ENCODE measurements at regions not wholly inside any gene's neighbourhood (a gene's known extent, or its start where the extent isn't known, plus 50 kb on each side); places are given as distances from the start of the nearest gene placed in this dataset.
"Not testable (repeated sequence)": the region's sequence is repeated elsewhere in the genome, so short reads cannot be mapped to it uniquely, and the experiment has no call there.

DNA sequence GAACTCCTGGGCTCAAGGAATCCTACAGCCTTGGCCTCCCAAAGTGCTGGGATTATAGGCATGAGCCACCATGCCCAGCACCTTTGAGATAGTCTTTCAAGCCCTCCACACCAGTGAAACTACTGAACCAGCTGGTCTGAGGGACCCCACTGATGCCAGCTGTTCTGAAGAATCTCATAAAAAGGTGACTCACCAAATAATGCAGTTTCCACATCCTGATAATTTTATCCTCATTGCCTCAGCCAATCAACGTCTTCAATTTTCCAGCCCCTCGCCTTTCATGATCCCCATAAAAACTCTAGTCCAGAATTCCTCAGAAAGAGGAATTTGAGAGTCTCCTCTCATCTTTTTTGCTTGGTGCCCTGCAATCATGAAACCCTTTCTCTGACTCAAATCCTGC lies 1691.6 kb upstream of the LRRTM3 start:
- Mint-ChIP-seq H3K27me3 (ENCODE audit: unreplicated experiment) (no peaks in the 10 kb centered on the region), H3K9me3 (ENCODE audit: low read depth, unreplicated experiment) (no peaks in the 10 kb centered on the region), H3K4me1 (ENCODE audit: low read depth, unreplicated experiment) (no peaks in the 10 kb centered on the region), H3K4me3 (ENCODE audit: low read depth, unreplicated experiment) (no peak overlapping the region), H3K36me3 (ENCODE audit: insufficient read depth, unreplicated experiment) (no peaks in the 10 kb centered on the region), H3K27ac (ENCODE audit: unreplicated experiment) (no peak overlapping the region)
- TF ChIP-seq CTCF (IDR thresholded peaks at IDR 0.05; ENCODE audit: unreplicated experiment): no peak
- intact Hi-C loops (cut with micrococcal nuclease; ENCODE audit: unreplicated experiment): no loop called here
- BruUV-seq (replicated peaks): no TSS peak
- no peak for DNase-seq
- CTCF ChIA-PET: no interaction called here

GRCh38 chr10:65235266-65235665 lies 1690.6 kb upstream of the LRRTM3 start:
- intact Hi-C loops (cut with micrococcal nuclease; ENCODE audit: unreplicated experiment): no loop called here
- H3K4me3 Mint-ChIP-seq (ENCODE audit: low read depth, unreplicated experiment): no peak overlapping the region

GRCh38 chr10:65235846-65236245 lies 1690.0 kb upstream of the LRRTM3 start:
- DNase-seq: no peak
- Mint-ChIP-seq H3K9me3 (ENCODE audit: low read depth, unreplicated experiment) (no peaks in the 10 kb centered on the region), H3K27ac (ENCODE audit: unreplicated experiment) (no peak overlapping the region), H3K4me1 (ENCODE audit: low read depth, unreplicated experiment) (no peaks in the 10 kb centered on the region), H3K36me3 (ENCODE audit: insufficient read depth, unreplicated experiment) (no peaks in the 10 kb centered on the region), H3K27me3 (ENCODE audit: unreplicated experiment) (no peaks in the 10 kb centered on the region), H3K4me3 (ENCODE audit: low read depth, unreplicated experiment) (no peak overlapping the region)
- CTCF ChIA-PET: interaction anchor here (0.6 kb wide), 1 partner anchor 895 kb away, joined by 4 read pairs; no protein-coding TSS in a partner anchor
- no TSS peak for BruUV-seq (replicated peaks)
- TF ChIP-seq CTCF (IDR thresholded peaks at IDR 0.05; ENCODE audit: unreplicated experiment): no peak
- intact Hi-C loops (cut with micrococcal nuclease; ENCODE audit: unreplicated experiment): no loop called here

More at GRCh38 chr10:65235266-65235665, 1690.6 kb upstream of the LRRTM3 start:
- no peak for TF ChIP-seq CTCF (IDR thresholded peaks at IDR 0.05; ENCODE audit: unreplicated experiment)
- no peaks in the 10 kb centered on the region for H3K9me3 Mint-ChIP-seq (ENCODE audit: low read depth, unreplicated experiment)
- no peaks in the 10 kb centered on the region for H3K27me3 Mint-ChIP-seq (ENCODE audit: unreplicated experiment)
- no peak overlapping the region for H3K27ac Mint-ChIP-seq (ENCODE audit: unreplicated experiment)
- H3K36me3 Mint-ChIP-seq (ENCODE audit: insufficient read depth, unreplicated experiment): no peaks in the 10 kb centered on the region
- DNase-seq: no peak
- H3K4me1 Mint-ChIP-seq (ENCODE audit: low read depth, unreplicated experiment): no peaks in the 10 kb centered on the region
- no TSS peak for BruUV-seq (replicated peaks)
- CTCF ChIA-PET: no interaction called here

DNA sequence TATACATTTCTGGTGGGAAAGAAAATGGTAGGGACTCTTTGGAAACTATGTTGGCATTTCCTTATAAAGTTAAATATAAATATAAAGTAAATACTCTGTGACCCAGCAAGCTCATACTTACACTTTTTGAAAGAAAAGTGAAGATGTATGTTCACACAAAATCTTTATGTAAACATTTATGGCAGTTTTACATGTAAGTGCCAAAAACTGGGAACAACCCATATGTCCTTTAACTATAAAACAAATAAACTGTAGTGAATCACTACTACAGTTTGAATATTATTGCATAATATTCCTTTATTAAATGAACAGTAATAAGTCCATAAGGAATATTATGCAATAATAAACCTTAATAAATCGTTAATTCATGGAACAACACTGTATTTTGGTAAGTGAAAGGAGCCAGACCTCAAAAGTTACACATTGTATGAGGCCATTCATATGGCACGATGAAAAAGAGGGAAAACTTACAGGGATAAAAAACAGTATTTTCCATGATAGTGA lies 1660.3 kb upstream of the LRRTM3 start:
- Mint-ChIP-seq H3K4me3 (ENCODE audit: low read depth, unreplicated experiment) (no peak overlapping the region), H3K27ac (ENCODE audit: unreplicated experiment) (no peak overlapping the region), H3K4me1 (ENCODE audit: low read depth, unreplicated experiment) (no peaks in the 10 kb centered on the region), H3K36me3 (ENCODE audit: insufficient read depth, unreplicated experiment) (no peaks in the 10 kb centered on the region), H3K27me3 (ENCODE audit: unreplicated experiment) (no peaks in the 10 kb centered on the region), H3K9me3 (ENCODE audit: low read depth, unreplicated experiment) (peaks cover 4% of the 10 kb centered on the region)
- intact Hi-C loops (cut with micrococcal nuclease; ENCODE audit: unreplicated experiment): no loop called here
- BruUV-seq (replicated peaks): no TSS peak
- CTCF ChIA-PET: no interaction called here
- DNase-seq: no peak
- TF ChIP-seq CTCF (IDR thresholded peaks at IDR 0.05; ENCODE audit: unreplicated experiment): no peak

DNA sequence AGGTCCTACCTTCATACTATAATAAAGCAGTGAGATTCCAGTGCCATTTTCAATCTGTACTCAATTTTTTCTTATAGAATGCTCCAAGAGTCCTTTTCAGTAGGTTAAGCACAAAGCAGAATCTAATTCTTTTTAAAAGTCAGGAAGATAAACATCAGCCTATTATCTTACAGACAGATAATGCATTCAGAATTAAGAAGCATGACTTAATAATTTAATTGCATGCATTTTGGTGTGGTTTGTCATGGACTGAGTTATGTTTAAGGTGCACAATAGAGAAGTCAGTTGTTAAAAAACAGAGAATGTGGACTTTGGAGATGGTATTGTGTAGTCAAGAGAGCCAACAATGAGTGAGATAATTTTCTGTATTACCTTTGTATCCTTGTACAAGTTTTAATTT lies 1656.3 kb upstream of the LRRTM3 start:
- CTCF ChIA-PET; H3K9me3 Mint-ChIP-seq (ENCODE audit: low read depth, unreplicated experiment); H3K27ac Mint-ChIP-seq (ENCODE audit: unreplicated experiment); H3K27me3 Mint-ChIP-seq (ENCODE audit: unreplicated experiment); BruUV-seq (replicated peaks); H3K36me3 Mint-ChIP-seq (ENCODE audit: insufficient read depth, unreplicated experiment); intact Hi-C loops (cut with micrococcal nuclease; ENCODE audit: unreplicated experiment); H3K4me3 Mint-ChIP-seq (ENCODE audit: low read depth, unreplicated experiment); H3K4me1 Mint-ChIP-seq (ENCODE audit: low read depth, unreplicated experiment); DNase-seq: not testable (repeated sequence)
